ENCODE measurements at regions not wholly inside any gene's neighbourhood (a gene's known extent, or its start where the extent isn't known, plus 50 kb on each side); places are given as distances from the start of the nearest gene placed in this dataset.
A peak's percentile ranks its signal among the peaks of the same experiment; 100 is the strongest.

- no peak for ATAC-seq
These were observed 77.6 kb upstream of the VAV3 start for GRCh38 chr1:108042610-108043009.

DNA sequence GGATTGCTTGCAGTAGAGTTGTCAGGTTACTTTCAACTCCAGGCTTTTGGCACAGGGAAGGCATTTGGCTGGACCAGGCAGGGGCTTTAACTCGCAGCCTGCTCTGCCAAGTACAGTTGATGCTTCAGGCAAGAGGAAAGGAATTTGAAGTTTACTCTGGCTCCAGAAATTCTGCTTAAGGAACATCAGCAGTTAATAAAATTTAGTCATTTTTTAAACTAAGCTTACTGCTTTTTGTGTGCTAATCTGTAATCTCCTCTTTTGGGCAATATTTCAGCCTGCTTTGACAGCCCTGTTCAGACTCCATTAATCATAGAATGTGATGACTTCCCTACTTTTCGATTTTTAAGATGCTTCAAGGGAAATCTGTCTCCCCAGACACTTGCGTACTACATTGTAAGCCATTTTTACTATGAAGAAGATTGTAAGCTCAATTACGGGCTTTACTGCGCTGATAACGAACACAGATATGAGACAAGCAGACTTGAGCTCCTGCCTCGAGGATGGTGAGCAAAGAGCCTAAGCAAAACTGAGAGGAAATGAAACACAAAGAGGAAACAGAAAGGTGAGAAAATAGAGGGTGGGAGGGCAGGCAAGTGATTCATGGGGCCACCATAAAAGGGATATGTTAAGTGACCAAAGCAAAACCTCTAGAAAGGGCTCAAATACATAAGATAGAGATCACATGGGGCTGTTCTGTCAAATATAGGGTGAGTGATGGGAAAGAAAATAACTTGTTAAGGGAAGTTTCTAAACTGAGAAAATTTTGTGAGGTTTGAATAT lies 76.6 kb upstream of the VAV3 start:
- peak; percentile 70 for TF ChIP-seq ISL1 (CRISPR knock-in tag; IDR thresholded peaks at IDR 0.05)
- TF ChIP-seq ESRRG (CRISPR knock-in tag; IDR thresholded peaks at IDR 0.05), result no peak
- no peak for ATAC-seq

More at GRCh38 chr1:108042610-108043009, 77.6 kb upstream of the VAV3 start:
- no peak for TF ChIP-seq ZNF565 (CRISPR knock-in tag; conservative IDR thresholded peaks at IDR 0.05; ENCODE audit: low read depth)
- TF ChIP-seq TOX (CRISPR knock-in tag; IDR thresholded peaks at IDR 0.05; ENCODE audit: borderline replicate concordance), result no peak
- no peak for TF ChIP-seq TCF4 (CRISPR knock-in tag; IDR thresholded peaks at IDR 0.05; ENCODE audit: borderline replicate concordance)
- TF ChIP-seq GLIS3 (CRISPR knock-in tag; IDR thresholded peaks at IDR 0.05), result no peak
- no peak for TF ChIP-seq BACH2 (CRISPR knock-in tag; IDR thresholded peaks at IDR 0.05; ENCODE audit: borderline replicate concordance)
- no peak for TF ChIP-seq ISL1 (CRISPR knock-in tag; IDR thresholded peaks at IDR 0.05)
- no peak for TF ChIP-seq ZNF70 (CRISPR knock-in tag; IDR thresholded peaks at IDR 0.05)
- TF ChIP-seq RARB (CRISPR knock-in tag; IDR thresholded peaks at IDR 0.05), result no peak
- no peak for TF ChIP-seq TSHZ2 (CRISPR knock-in tag; IDR thresholded peaks at IDR 0.05)
- no peak for TF ChIP-seq ZFP3 (CRISPR knock-in tag; IDR thresholded peaks at IDR 0.05)
- no peak for TF ChIP-seq CSRNP3 (CRISPR knock-in tag; IDR thresholded peaks at IDR 0.05)
- TF ChIP-seq ZFP30 (CRISPR knock-in tag; IDR thresholded peaks at IDR 0.05), result no peak

DNA sequence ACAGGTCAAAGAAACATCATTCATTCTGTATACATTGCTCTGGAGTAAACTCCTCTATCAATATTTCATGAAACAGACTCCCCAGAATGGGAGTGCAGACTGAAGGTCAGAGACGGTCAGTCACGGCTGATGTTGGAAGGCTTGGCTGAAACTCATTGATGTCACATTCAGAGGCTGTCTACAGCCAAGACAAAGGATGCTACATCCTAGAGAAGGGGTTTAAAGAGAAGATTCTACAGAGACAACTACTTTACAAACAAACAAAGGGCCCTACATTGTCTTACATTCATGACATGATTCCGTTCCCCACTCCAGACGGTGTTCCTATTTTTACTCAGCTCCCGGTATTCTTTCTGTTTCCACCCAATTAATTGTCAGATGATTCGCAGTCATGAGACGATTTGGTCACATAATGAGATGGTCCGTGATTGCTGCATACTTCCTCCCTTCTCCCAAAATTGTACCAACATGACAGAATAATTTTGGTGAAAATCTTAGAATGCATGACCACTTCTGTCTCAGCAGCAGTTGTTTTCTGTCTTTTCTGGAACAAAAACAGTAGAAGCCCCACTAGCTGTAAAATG lies 73.8 kb upstream of the VAV3 start:
- ATAC-seq, result no peak
- no peak for TF ChIP-seq CSDC2 (CRISPR knock-in tag; IDR thresholded peaks at IDR 0.05)
- TF ChIP-seq ZFP30 (CRISPR knock-in tag; IDR thresholded peaks at IDR 0.05), result no peak
- no peak for TF ChIP-seq TOX (CRISPR knock-in tag; IDR thresholded peaks at IDR 0.05; ENCODE audit: borderline replicate concordance)
- TF ChIP-seq ZNF70 (CRISPR knock-in tag; IDR thresholded peaks at IDR 0.05), result no peak
- TF ChIP-seq ZFP3 (CRISPR knock-in tag; IDR thresholded peaks at IDR 0.05), result no peak
- TF ChIP-seq PPARA (CRISPR knock-in tag; IDR thresholded peaks at IDR 0.05; ENCODE audit: borderline replicate concordance), result no peak
- TF ChIP-seq, protein P1, sequence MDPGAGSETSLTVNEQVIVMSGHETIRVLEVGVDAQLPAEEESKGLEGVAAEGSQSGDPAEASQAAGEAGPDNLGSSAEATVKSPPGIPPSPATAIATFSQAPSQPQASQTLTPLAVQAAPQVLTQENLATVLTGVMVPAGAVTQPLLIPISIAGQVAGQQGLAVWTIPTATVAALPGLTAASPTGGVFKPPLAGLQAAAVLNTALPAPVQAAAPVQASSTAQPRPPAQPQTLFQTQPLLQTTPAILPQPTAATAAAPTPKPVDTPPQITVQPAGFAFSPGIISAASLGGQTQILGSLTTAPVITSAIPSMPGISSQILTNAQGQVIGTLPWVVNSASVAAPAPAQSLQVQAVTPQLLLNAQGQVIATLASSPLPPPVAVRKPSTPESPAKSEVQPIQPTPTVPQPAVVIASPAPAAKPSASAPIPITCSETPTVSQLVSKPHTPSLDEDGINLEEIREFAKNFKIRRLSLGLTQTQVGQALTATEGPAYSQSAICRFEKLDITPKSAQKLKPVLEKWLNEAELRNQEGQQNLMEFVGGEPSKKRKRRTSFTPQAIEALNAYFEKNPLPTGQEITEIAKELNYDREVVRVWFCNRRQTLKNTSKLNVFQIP (CRISPR knock-in tag; IDR thresholded peaks at IDR 0.05; ENCODE audit: borderline replicate concordance, low read depth), result no peak
- no peak for TF ChIP-seq OSR1 (CRISPR knock-in tag; IDR thresholded peaks at IDR 0.05)
- no peak for TF ChIP-seq GLIS3 (CRISPR knock-in tag; IDR thresholded peaks at IDR 0.05)
- no peak for TF ChIP-seq CSRNP3 (CRISPR knock-in tag; IDR thresholded peaks at IDR 0.05)
- no peak for TF ChIP-seq SNAI2 (CRISPR knock-in tag; IDR thresholded peaks at IDR 0.05)
- no peak for TF ChIP-seq ZNF565 (CRISPR knock-in tag; conservative IDR thresholded peaks at IDR 0.05; ENCODE audit: low read depth)
- TF ChIP-seq ARNTL (CRISPR knock-in tag; IDR thresholded peaks at IDR 0.05; ENCODE audit: borderline replicate concordance, low read depth), result no peak
- no peak for TF ChIP-seq ISL1 (CRISPR knock-in tag; IDR thresholded peaks at IDR 0.05)

All from SK-N-SH treated with all-trans-retinoic acid at 6 μM for 48 hours (cell line).